ENCODE measurements at regions not wholly inside any gene's neighbourhood (a gene's known extent, or its start where the extent isn't known, plus 50 kb on each side); places are given as distances from the start of the nearest gene placed in this dataset.

DNA sequence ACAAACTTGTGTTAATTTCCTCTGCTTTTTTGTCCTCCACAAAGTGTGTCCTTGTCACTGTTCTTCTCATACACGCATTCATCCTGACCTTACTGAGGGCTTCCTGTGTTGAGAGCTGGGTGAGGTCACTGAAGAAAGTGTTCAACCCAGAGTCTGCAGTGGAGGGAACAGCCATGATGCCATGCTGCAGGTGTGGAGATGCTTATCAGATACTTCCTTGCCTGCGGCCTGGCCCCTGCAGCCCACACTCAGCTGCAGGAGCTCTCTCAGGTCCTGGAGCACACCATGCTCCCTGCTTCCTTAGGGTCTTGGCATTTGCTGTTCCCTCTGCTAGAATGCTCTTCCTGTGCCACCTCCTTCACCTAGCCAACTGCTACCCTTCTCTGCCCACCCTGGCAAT lies 108.1 kb upstream of the SPRY4 start:
- Mint-ChIP-seq H3K27ac (peak overlapping the region; percentile 81 to 93), H3K36me3 (no peaks in the 10 kb centered on the region), H3K4me1 (ENCODE audit: low read depth in 2 of 2) (peaks cover 22 to 44% of the 10 kb centered on the region in 2 donors), H3K27me3 (no peaks in the 10 kb centered on the region), H3K4me3 (peak overlapping the region; percentile 61), H3K9me3 (no peaks in the 10 kb centered on the region)
- ATAC-seq: peak; percentile 83 to 89
- DNase-seq (ENCODE audit: low spot score): no peak

DNA sequence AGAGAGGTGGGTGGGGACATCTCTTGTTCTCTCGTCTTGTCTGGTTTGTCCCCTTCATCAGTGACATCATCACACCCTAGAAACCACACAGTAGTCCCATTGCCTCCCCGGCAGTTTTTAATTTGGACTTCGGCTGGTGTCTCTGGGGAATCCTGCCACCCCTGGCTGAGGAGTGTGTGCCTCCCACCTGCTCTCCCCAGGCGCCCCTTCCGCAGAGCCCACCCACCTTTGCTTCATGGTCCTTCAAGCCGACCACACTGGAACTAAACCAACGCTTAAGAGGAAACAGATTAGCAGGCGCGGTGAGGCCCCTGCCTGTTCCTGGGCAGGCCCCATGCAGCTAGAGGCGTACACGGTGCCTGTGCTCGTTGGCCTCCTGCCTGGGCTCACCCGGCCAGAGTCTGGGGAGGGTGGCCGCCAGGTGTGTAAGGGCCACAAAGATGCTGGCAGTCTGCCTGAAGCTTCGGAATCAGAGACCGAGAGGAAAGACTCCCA lies 107.6 kb upstream of the SPRY4 start:
- Mint-ChIP-seq H3K36me3 (no peaks in the 10 kb centered on the region), H3K27me3 (no peaks in the 10 kb centered on the region), H3K9me3 (no peaks in the 10 kb centered on the region), H3K27ac (peak overlapping the region; percentile 81 to 93), H3K4me3 (peak overlapping the region; percentile 61), H3K4me1 (ENCODE audit: low read depth in 2 of 2) (peaks cover 25 to 43% of the 10 kb centered on the region in 2 donors)
- ATAC-seq (peak; percentile 77 to 82), DNase-seq (ENCODE audit: low spot score) (no peak)

DNA sequence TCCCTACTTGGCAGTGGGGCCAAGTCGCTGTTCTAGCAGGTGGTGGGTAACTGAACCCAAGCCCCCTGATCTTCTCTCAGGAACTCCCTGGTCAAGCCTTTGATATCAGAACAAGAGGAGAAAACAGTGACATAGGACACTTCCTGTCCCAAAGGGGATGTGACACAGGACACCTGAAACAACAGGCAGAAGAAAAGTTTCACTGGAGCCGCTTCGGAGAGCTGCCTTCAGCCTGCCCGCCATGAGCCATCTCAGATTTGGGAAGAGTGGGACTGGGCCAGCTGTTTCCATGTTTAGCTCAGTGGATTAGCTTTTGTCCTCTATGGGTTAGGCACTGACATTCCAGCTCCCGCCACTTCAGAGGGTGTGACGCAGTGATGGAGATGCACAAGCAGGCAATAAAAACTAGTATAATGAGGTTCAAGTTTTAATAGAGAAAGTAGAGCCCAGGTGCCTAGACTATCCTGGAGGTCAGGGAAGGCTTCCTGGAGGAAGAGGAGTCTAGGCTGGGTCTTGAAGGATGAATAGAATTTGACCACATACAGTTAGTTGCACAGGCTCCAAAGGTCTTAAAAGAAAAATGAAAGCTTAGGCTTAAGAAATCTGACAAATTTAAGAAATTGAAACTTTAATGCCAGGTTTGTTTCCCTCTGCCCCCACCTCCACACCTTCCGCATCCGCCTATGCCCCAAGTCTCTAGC lies 104.1 kb upstream of the SPRY4 start:
- Mint-ChIP-seq H3K36me3 (peaks cover 9% of the 10 kb centered on the region), H3K4me1 (ENCODE audit: low read depth in 2 of 2) (peaks cover 51 to 59% of the 10 kb centered on the region in 2 donors), H3K27me3 (no peaks in the 10 kb centered on the region), H3K9me3 (no peaks in the 10 kb centered on the region), H3K27ac (peak overlapping the region in 1 of 2 donors; percentile 56), H3K4me3 (no peak overlapping the region)
- DNase-seq (ENCODE audit: low spot score): no peak
- no peak for ATAC-seq

DNA sequence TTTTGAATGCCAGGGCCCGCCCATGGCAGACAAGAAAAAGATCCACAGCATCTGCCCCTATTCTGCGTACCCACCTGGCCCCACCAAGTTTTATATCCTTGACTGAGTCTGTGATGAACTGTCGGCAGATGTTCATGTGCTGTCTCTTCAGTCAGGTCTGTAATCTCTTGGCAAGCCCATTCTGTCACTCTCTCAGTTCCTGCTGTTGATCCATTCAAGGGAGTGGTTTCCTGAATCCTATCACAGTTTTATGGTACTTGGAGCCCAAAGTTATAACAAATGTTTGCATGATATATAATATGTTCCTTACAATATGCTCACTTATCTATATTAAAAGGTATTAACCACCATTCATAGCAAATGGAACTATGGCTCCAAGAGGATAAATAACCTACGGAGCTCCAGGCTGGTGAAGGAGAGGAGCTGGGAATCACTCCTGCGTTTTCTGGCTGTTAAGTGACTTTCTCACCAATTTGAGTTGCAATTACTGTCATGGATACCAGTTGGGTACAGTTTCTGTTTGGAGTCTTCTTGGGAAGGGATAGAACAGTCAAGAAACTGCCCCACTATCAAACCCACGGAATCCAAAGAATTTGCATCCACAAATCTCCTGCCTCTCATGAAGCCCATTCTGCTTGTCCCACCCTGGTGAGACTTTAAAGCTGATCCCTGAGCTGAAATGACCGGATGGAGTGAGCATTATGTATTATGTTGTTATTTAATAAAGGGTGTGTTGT lies 103.4 kb upstream of the SPRY4 start:
- ATAC-seq (no peak), DNase-seq (ENCODE audit: low spot score) (no peak)
- Mint-ChIP-seq H3K4me1 (ENCODE audit: low read depth in 2 of 2) (peaks cover 48 to 52% of the 10 kb centered on the region in 2 donors), H3K4me3 (no peak overlapping the region), H3K27ac (peak overlapping the region in 1 of 2 donors; percentile 56), H3K36me3 (peaks cover 9% of the 10 kb centered on the region), H3K27me3 (no peaks in the 10 kb centered on the region), H3K9me3 (no peaks in the 10 kb centered on the region)

DNA sequence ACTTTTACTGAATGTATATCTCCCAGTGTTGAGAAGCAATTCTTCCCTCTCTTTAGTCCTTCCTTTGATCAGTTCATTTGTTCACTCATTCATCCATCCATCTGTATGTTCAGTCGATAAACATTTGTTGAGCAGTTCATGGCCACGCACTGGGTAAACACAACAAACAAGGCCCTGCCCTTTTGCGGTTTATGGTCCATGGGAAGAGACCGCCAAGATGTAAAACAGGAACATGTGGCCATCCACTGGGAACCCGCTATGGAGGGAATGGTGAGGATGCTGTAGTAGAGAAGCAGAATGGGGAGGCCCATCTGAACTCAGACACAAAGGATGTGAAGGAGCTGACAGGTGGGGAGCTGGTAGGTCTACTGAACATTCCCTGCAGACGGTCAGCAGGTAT lies 102.7 kb upstream of the SPRY4 start:
- ATAC-seq (no peak), DNase-seq (ENCODE audit: low spot score) (no peak)
- H3K4me1 Mint-ChIP-seq (ENCODE audit: low read depth in 2 of 2): peaks cover 41 to 50% of the 10 kb centered on the region in 2 donors
- peak overlapping the region in 1 of 2 donors; percentile 91 for H3K27ac Mint-ChIP-seq
- no peaks in the 10 kb centered on the region for H3K27me3 Mint-ChIP-seq
- H3K4me3 Mint-ChIP-seq: peak overlapping the region; percentile 83
- H3K9me3 Mint-ChIP-seq: no peaks in the 10 kb centered on the region
- H3K36me3 Mint-ChIP-seq: peaks cover 9% of the 10 kb centered on the region

DNA sequence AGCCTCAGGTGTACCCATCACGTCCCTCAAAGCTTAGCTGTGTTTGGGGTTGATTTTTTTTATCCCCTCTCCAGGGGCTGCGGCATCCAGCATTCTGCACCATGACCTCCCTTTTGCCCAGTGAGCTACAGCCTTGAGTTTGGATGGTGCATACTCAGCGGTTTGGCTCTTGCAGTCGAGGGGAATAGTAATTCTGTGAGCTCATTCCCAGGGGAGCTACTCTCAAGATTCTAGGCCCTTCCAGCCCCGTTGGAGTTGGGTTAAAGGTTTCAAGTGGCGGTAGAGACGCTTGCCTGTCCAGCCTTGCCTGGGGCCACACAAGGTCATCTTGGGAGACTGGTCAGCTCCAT lies 102.2 kb upstream of the SPRY4 start:
- H3K4me1 Mint-ChIP-seq (ENCODE audit: low read depth in 2 of 2): peaks cover 35 to 44% of the 10 kb centered on the region in 2 donors
- H3K27ac Mint-ChIP-seq: peak overlapping the region; percentile 91 to 93
- peaks cover 9% of the 10 kb centered on the region for H3K36me3 Mint-ChIP-seq

DNA sequence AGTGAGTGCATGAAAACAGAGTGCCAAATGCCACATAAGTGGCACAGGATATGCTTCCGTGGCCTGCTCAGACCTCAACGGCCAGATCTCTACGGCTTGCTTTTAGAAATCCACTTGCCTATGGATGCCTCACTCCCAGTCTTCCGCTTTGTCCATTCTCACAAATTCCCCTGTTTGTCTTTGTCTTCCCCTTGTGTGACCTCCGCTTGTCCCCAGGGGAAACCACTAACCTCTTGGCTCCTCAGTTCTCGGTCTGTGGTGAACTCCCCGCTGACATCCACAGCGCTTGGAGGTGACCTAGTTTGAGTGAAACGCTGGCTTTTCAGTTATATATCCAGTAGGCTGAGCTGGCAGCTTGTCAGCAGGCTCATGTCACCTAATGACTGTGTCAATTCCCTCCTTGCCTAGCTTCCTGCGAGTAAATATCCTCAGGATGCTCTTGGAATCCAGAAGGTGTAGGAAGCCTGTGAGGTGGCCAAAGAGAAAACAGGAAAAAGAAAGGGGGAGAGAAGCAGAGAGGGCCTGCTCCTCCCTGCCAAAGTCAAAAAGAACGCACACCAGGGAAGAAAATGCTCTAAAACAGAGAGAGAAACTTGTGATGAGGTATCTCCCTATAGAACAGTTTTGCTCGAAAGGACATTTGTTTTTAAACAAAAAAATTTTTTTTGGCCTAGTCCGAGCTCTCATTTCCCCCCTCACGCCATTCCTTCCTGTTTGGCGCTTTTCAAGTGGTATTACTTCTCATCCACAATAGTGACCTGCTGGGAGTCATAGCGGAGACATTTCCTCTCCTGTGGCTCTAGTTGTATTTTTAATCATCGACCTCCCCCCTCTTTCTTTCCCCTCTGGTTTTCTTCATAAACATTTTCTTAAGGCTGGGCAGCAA lies 101.6 kb upstream of the SPRY4 start:
- ATAC-seq: peak; percentile 89 to 90
- Mint-ChIP-seq H3K27ac (peak overlapping the region; percentile 91 to 93), H3K4me1 (ENCODE audit: low read depth in 2 of 2) (peaks cover 34 to 40% of the 10 kb centered on the region in 2 donors), H3K4me3 (peak overlapping the region; percentile 83), H3K9me3 (no peaks in the 10 kb centered on the region), H3K27me3 (no peaks in the 10 kb centered on the region), H3K36me3 (peaks cover 9% of the 10 kb centered on the region)
- peak; percentile 76 for DNase-seq (ENCODE audit: low spot score)

More for the DNA sequence above, 102.2 kb upstream of the SPRY4 start:
- no peaks in the 10 kb centered on the region for H3K9me3 Mint-ChIP-seq
- DNase-seq (ENCODE audit: low spot score) (no peak), ATAC-seq (no peak)
- peak overlapping the region; percentile 83 for H3K4me3 Mint-ChIP-seq
- H3K27me3 Mint-ChIP-seq: no peaks in the 10 kb centered on the region

DNA sequence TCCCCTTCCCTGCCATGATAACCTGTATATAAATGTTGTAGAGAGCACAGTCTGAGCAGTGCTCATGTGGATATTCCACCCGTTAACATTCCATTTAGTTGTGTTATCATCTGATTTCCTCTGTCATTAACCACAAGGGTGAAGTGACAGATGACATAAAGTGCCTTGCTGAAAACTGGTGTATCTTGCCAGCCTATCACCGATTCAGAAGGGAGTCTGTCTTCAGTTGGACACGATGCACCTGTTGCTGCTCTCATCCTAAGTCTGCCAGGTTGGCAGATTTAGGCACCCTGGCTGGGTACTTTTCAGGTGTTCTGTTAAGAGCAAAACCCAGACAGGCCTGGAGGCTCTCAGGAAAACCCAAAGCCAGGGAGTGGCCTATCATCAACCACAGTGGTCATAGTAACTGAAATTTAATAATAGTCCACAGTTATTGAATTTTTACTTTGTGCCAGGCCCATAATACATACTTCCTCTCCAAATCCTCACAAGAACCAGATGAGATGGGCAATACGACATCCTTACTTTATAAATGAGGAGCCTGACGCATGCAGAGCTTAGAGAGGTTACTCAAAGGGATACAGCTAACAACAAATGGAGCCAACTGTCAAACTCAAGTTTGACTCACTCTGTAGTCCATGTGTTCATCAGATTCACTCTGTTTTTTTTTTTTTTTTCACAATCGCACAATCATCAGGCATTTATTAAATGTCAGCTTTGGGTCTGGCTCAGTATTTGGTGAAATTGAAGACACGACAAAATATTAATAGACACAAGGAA lies 100.7 kb upstream of the SPRY4 start:
- Mint-ChIP-seq H3K36me3 (peaks cover 9% of the 10 kb centered on the region), H3K27ac (peak overlapping the region; percentile 91 to 93), H3K4me1 (ENCODE audit: low read depth in 2 of 2) (peaks cover 42 to 45% of the 10 kb centered on the region in 2 donors), H3K9me3 (no peaks in the 10 kb centered on the region), H3K4me3 (peak overlapping the region; percentile 83), H3K27me3 (no peaks in the 10 kb centered on the region)
- ATAC-seq (no peak), DNase-seq (ENCODE audit: low spot score) (no peak)

DNA sequence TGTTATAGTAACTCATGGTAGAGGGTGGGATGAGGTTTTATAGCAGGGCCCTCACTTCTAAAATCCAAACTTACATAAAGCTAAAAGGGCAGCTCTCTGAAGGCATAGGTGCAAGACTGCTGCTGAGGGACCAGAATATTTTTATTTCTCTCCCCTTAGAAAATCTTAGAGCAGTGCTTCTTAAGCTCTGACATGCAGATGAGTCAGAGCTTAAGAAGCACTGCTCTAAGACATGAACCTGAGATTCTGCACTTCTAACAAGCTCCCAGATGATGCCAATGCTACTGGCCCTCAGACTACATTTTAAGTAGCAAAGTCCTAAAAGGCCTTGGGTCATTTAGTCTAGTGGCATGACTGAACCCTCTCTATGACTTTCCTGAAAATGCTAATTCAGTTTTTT lies 97.6 kb upstream of the SPRY4 start:
- no peak for ATAC-seq
- Mint-ChIP-seq H3K27ac (no peak overlapping the region), H3K9me3 (no peaks in the 10 kb centered on the region), H3K4me3 (no peak overlapping the region), H3K27me3 (no peaks in the 10 kb centered on the region), H3K36me3 (peaks cover 9% of the 10 kb centered on the region), H3K4me1 (ENCODE audit: low read depth in 2 of 2) (peaks cover 45 to 46% of the 10 kb centered on the region in 2 donors)
- no peak for DNase-seq (ENCODE audit: low spot score)

DNA sequence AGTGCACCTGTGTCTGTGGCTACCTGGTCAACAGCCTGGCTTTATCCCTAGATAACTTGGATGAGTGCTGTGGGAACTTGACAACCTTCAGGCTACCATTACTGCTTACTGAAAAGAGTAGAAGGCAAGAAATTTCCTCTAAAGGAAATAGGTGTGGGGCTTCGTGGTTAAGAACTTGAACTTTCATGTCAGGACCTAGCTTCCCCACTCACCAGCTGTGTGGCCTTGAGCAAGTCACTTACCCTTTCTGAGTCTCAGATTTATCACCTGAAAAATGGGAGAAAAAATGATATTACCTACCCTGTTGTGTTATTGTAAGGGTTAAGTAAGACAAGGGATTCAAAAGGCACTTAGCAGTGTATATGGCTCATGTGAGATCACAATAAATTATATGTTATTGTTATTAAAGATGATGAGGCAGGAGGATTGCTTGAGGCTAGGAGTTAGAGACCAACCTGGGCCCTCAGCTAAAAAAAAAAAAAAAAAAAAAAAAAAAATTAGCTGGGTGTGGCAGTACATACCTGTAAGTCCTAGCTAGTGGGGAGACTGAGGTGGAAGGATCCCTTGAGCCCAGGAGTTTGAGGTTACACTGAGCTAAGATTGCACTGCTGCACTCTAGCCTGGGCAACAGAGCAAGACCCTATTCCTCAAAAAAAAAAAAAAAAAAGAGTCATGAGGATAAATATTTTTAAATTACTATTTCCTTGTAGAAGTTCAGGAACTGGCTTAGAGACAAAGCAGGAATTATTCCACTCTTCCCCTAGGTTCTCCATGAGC lies 97.0 kb upstream of the SPRY4 start:
- Mint-ChIP-seq H3K36me3 (peaks cover 9% of the 10 kb centered on the region), H3K27me3 (no peaks in the 10 kb centered on the region), H3K4me3 (no peak overlapping the region), H3K4me1 (ENCODE audit: low read depth in 2 of 2) (peaks cover 39% of the 10 kb centered on the region in 2 donors), H3K9me3 (no peaks in the 10 kb centered on the region), H3K27ac (no peak overlapping the region)
- DNase-seq (ENCODE audit: low spot score) (no peak), ATAC-seq (no peak)

DNA sequence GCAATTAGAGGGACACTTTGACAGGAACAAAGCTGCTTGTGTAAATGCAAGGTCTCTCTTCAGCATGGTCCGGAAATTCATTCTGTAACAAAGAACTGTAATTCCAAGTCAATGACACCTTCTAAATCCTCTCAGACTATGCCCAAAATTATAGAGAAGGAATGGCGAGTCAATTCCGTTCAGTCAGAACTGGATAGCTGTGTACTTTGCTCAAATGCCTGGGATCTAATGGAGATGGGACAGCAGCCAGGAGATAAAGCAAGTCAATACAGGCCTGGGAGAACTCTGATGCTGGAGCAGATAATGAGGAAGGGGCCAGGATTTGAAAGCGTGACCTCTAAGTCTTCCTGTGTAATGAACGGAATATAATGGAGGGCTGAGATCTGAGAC lies 96.4 kb upstream of the SPRY4 start:
- Mint-ChIP-seq H3K27me3 (no peaks in the 10 kb centered on the region), H3K36me3 (peaks cover 7% of the 10 kb centered on the region), H3K4me1 (ENCODE audit: low read depth in 2 of 2) (peaks cover 33 to 34% of the 10 kb centered on the region in 2 donors), H3K4me3 (no peak overlapping the region), H3K9me3 (no peaks in the 10 kb centered on the region), H3K27ac (peak overlapping the region in 1 of 2 donors; percentile 40)
- DNase-seq (ENCODE audit: low spot score) (no peak), ATAC-seq (no peak)

DNA sequence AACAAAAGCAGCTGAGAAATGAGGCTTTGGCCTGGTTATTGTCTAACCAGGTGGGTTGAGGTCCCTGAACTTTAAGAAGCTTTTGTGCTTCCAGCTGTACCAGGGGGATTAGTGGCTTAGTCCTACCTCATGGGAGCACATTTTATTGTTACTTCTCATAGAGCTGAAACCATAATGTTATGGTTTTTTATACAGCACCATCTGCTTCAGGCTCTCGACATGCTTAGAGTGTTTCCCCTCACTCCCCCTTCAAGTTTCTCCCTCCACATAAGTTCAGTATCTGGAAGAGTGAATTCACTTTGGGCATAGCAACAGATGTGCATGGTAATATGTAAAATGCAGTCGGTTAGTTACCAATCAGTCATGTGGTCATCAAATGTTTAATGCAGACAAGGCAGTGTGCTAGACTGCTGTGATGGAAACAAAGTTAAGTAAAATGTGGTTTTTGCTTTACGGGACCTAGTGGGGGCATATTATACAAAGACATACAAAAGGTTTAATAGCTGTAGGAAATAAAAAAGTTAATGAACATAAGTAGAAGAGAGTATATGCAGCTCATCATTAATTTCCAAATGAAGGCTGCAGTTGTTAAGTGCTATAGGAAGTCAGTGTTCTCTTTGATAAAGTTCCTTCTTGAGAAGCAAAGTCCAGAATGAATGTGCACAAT lies 95.9 kb upstream of the SPRY4 start:
- peaks cover 28% of the 10 kb centered on the region in 2 donors for H3K4me1 Mint-ChIP-seq (ENCODE audit: low read depth in 2 of 2)
- H3K4me3 Mint-ChIP-seq: no peak overlapping the region
- ATAC-seq: no peak
- H3K27ac Mint-ChIP-seq: peak overlapping the region in 1 of 2 donors; percentile 40
- H3K27me3 Mint-ChIP-seq: no peaks in the 10 kb centered on the region
- H3K36me3 Mint-ChIP-seq: peaks cover 2% of the 10 kb centered on the region
- H3K9me3 Mint-ChIP-seq: no peaks in the 10 kb centered on the region
- no peak for DNase-seq (ENCODE audit: low spot score)

Data from natural killer cell treated with Interleukin-12 subunit alpha and Interleukin-12 subunit beta and Interleukin-15 and Interleukin-18, amount 100 ng/mL, for 72 hours (primary cell).